GM19397 (cell line): ENCODE measurements at regions not wholly inside any gene's neighbourhood (a gene's known extent, or its start where the extent isn't known, plus 50 kb on each side); places are given as distances from the start of the nearest gene placed in this dataset.
A peak's percentile ranks its signal among the peaks of the same experiment; 100 is the strongest.

Experiments
- ATAC-seq: cut with Tn5 transposase; IDR thresholded peaks from one replicate; pipeline ENCODE4 v1.9.1; 2021; ENCODE audit warnings: mild to moderate bottlenecking, moderate library complexity; ENCODE audit not compliant: unreplicated experiment

- ATAC-seq, result no peak
Observed at GRCh38 chr2:455015-455705, 167.3 kb upstream of the ALKAL2 start.

GRCh38 chr2:453132-453531 lies 165.2 kb upstream of the ALKAL2 start:
- no peak for ATAC-seq

GRCh38 chr2:451495-451894 lies 163.6 kb upstream of the ALKAL2 start:
- no peak for ATAC-seq

GRCh38 chr2:449246-450067 lies 161.6 kb upstream of the ALKAL2 start:
- ATAC-seq, result no peak

- ATAC-seq, result no peak
Observed at GRCh38 chr2:447902-448665, 160.2 kb upstream of the ALKAL2 start.

- ATAC-seq, result no peak
Observed at GRCh38 chr2:446963-447530, 159.2 kb upstream of the ALKAL2 start.

GRCh38 chr2:446303-446874 lies 158.5 kb upstream of the ALKAL2 start:
- no peak for ATAC-seq

- ATAC-seq, result no peak
Observed at GRCh38 chr2:445896-446295, 158.0 kb upstream of the ALKAL2 start.

- no peak for ATAC-seq
Observed at GRCh38 chr2:444937-445884, 157.3 kb upstream of the ALKAL2 start.

- ATAC-seq, result no peak
Observed at GRCh38 chr2:443741-444140, 155.8 kb upstream of the ALKAL2 start.

GRCh38 chr2:443216-443615 lies 155.3 kb upstream of the ALKAL2 start:
- ATAC-seq, result no peak

- ATAC-seq, result no peak
Observed at GRCh38 chr2:441258-442022, 153.5 kb upstream of the ALKAL2 start.

- ATAC-seq, result no peak
Observed at GRCh38 chr2:440403-440740, 152.5 kb upstream of the ALKAL2 start.

- ATAC-seq, result no peak
Observed at GRCh38 chr2:439556-440402, 151.9 kb upstream of the ALKAL2 start.

GRCh38 chr2:439077-439476 lies 151.2 kb upstream of the ALKAL2 start:
- ATAC-seq, result no peak

GRCh38 chr2:437756-438393 lies 150.0 kb upstream of the ALKAL2 start:
- ATAC-seq, result peak; percentile 97

GRCh38 chr2:437180-437579 lies 149.3 kb upstream of the ALKAL2 start:
- ATAC-seq, result no peak

- ATAC-seq, result no peak
Observed at GRCh38 chr2:436205-436604, 148.3 kb upstream of the ALKAL2 start.
